GM12872 (cell line): ENCODE measurements at regions not wholly inside any gene's neighbourhood (a gene's known extent, or its start where the extent isn't known, plus 50 kb on each side); places are given as distances from the start of the nearest gene placed in this dataset.

ENCODE experiments used
- CTCF ChIP-seq: IDR thresholded peaks from 3 replicates; pipeline ENCODE4 v1.5.1; 2011; ENCODE audit warnings: low read depth, mild to moderate bottlenecking, low read length, moderate library complexity; ENCODE audit not compliant: insufficient read depth

GRCh38 chr5:174832811-174833210 lies 108.4 kb downstream of the MSX2 start:
- TF ChIP-seq CTCF, result no peak

- no peak for TF ChIP-seq CTCF
Observed at GRCh38 chr5:174832025-174832424, 107.6 kb downstream of the MSX2 start.

- TF ChIP-seq CTCF, result no peak
Observed at GRCh38 chr5:174831031-174831660, 106.8 kb downstream of the MSX2 start.

- TF ChIP-seq CTCF, result no peak
Observed at GRCh38 chr5:174829511-174829864, 105.1 kb downstream of the MSX2 start.

GRCh38 chr5:174828804-174829510 lies 104.6 kb downstream of the MSX2 start:
- TF ChIP-seq CTCF, result no peak

- no peak for TF ChIP-seq CTCF
Observed at GRCh38 chr5:174827558-174827957, 103.2 kb downstream of the MSX2 start.

- TF ChIP-seq CTCF, result no peak
Observed at GRCh38 chr5:174825587-174825986, 101.2 kb downstream of the MSX2 start.

- no peak for TF ChIP-seq CTCF
Observed at GRCh38 chr5:174818430-174818829, 94.0 kb downstream of the MSX2 start.
